H9 (cell line): ENCODE measurements at regions not wholly inside any gene's neighbourhood (a gene's known extent, or its start where the extent isn't known, plus 50 kb on each side); places are given as distances from the start of the nearest gene placed in this dataset.

Experiments used
- DNase-seq: peaks from one replicate; pipeline ENCODE4 v3.0.0-alpha.2; 2017
- H2AFZ ChIP-seq: one replicate; pipeline ENCODE4 v1.6.1; 2013; ENCODE audit warnings: mild to moderate bottlenecking, low read length, control low read depth, moderate library complexity
- H2AK5ac ChIP-seq: 2 replicates; pipeline ENCODE4 v1.6.1; 2013; ENCODE audit warnings: low read length, control low read depth, mixed read lengths; ENCODE audit not compliant: insufficient read length
- H2BK120ac ChIP-seq: one replicate; pipeline ENCODE4 v1.6.1; 2013; ENCODE audit warnings: low read depth, mild to moderate bottlenecking, low read length, control low read depth, inconsistent platforms; ENCODE audit not compliant: poor library complexity, severe bottlenecking
- H2BK12ac ChIP-seq: 2 replicates; pipeline ENCODE4 v1.6.1; 2013; ENCODE audit warnings: low read length, control low read depth, mixed read lengths, low read depth; ENCODE audit not compliant: insufficient read length
- H2BK15ac ChIP-seq: 2 replicates; pipeline ENCODE4 v1.6.1; 2013; ENCODE audit warnings: low read depth, low read length, control low read depth
- H2BK20ac ChIP-seq: one replicate; pipeline ENCODE4 v1.6.1; 2013; ENCODE audit warnings: low read depth, mild to moderate bottlenecking, low read length, control low read depth, inconsistent platforms; ENCODE audit not compliant: poor library complexity, severe bottlenecking
- H2BK5ac ChIP-seq: 2 replicates; pipeline ENCODE4 v1.6.1; 2013; ENCODE audit warnings: low read length, control low read depth, mixed read lengths; ENCODE audit not compliant: insufficient read length
- H3K14ac ChIP-seq: 2 replicates; pipeline ENCODE4 v1.6.1; 2013; ENCODE audit warnings: low read length, control low read depth; ENCODE audit not compliant: insufficient read depth
- H3K18ac ChIP-seq: 2 replicates; pipeline ENCODE4 v1.6.1; 2013; ENCODE audit warnings: low read depth, mild to moderate bottlenecking, mixed read lengths, low read length, control low read depth; ENCODE audit not compliant: insufficient read length
- H3K23ac ChIP-seq: 2 replicates; pipeline ENCODE4 v1.6.1; 2013; ENCODE audit warnings: low read length, control low read depth, mixed read lengths, low read depth; ENCODE audit not compliant: insufficient read length
- H3K23me2 ChIP-seq: 2 replicates; pipeline ENCODE4 v1.6.1; 2013; ENCODE audit warnings: low read depth, mild to moderate bottlenecking, mixed read lengths, low read length, control low read depth; ENCODE audit not compliant: insufficient read length, poor library complexity, severe bottlenecking
- H3K27ac ChIP-seq: 2 replicates; pipeline ENCODE4 v1.5.1; 2013; ENCODE audit warnings: low read length, control low read depth, mixed read lengths, low read depth; ENCODE audit not compliant: insufficient read length
- H3K27me3 ChIP-seq: 2 replicates; pipeline ENCODE4 v1.6.1; 2013; ENCODE audit warnings: low read length, control low read depth, inconsistent platforms; ENCODE audit not compliant: insufficient read depth
- H3K4ac ChIP-seq: 2 replicates; pipeline ENCODE4 v1.6.1; 2013; ENCODE audit warnings: low read depth, mild to moderate bottlenecking, control low read depth, inconsistent platforms, low read length, moderate library complexity
- H3K4me1 ChIP-seq: 2 replicates; pipeline ENCODE4 v1.6.1; 2013; ENCODE audit warnings: low read length, control low read depth, inconsistent platforms; ENCODE audit not compliant: insufficient read depth
- H3K4me2 ChIP-seq: 2 replicates; pipeline ENCODE4 v1.6.1; 2013; ENCODE audit warnings: low read length, control low read depth, mixed read lengths; ENCODE audit not compliant: insufficient read length, insufficient read depth
- H3K56ac ChIP-seq: 2 replicates; pipeline ENCODE4 v1.6.1; 2013; ENCODE audit warnings: low read depth, mild to moderate bottlenecking, mixed read lengths, low read length, control low read depth; ENCODE audit not compliant: insufficient read length
- H3K79me1 ChIP-seq: 2 replicates; pipeline ENCODE4 v1.6.1; 2013; ENCODE audit warnings: low read depth, mild to moderate bottlenecking, moderate library complexity, low read length, control low read depth, inconsistent platforms; ENCODE audit not compliant: insufficient read depth, poor library complexity, severe bottlenecking
- H3K79me2 ChIP-seq: 2 replicates; pipeline ENCODE4 v1.6.1; 2013; ENCODE audit warnings: low read length, control low read depth, inconsistent platforms; ENCODE audit not compliant: insufficient read depth
- H3K9ac ChIP-seq: 2 replicates; pipeline ENCODE4 v1.6.1; 2013; ENCODE audit warnings: low read length, control low read depth, mixed read lengths; ENCODE audit not compliant: insufficient read length; ENCODE audit errors: extremely low read depth
- H3K9me3 ChIP-seq: one replicate; pipeline ENCODE4 v1.6.1; 2013; ENCODE audit warnings: low read depth, low read length, inconsistent platforms; ENCODE audit not compliant: control insufficient read depth
- H3T11ph ChIP-seq: one replicate; pipeline ENCODE4 v1.6.1; 2013; ENCODE audit warnings: mild to moderate bottlenecking, low read length, control low read depth, inconsistent platforms
- H4K20me1 ChIP-seq: one replicate; pipeline ENCODE4 v1.6.1; 2013; ENCODE audit not compliant: control insufficient read depth, insufficient read length, insufficient read depth
- H4K5ac ChIP-seq: 2 replicates; pipeline ENCODE4 v1.6.1; 2013; ENCODE audit warnings: low read depth, mild to moderate bottlenecking, mixed read lengths, low read length, control low read depth; ENCODE audit not compliant: insufficient read length
- H4K8ac ChIP-seq: replicated peaks from 2 replicates; pipeline ENCODE4 v1.6.1; 2013; ENCODE audit warnings: low read length, control low read depth, mixed read lengths, low read depth; ENCODE audit not compliant: insufficient read length
- H4K91ac ChIP-seq: 2 replicates; pipeline ENCODE4 v1.6.1; 2013; ENCODE audit warnings: low read depth, mild to moderate bottlenecking, moderate library complexity, mixed read lengths, low read length, control low read depth; ENCODE audit not compliant: insufficient read length
- H3K27ac Mint-ChIP-seq, 3 experiments: 2 replicates in 2 of 3; 3 replicates in 1 of 3; pipeline ENCODE4 v1.8.0; 2020 to 2021; ENCODE audit warnings: mixed read lengths in 3 of 3, mild to moderate bottlenecking in 1 of 3, moderate library complexity in 1 of 3
- H3K27me3 Mint-ChIP-seq: 2 replicates; pipeline ENCODE4 v1.8.0; 2021; ENCODE audit warnings: low read depth, mild to moderate bottlenecking, moderate library complexity, mixed read lengths
- H3K36me3 Mint-ChIP-seq, 3 experiments: 2 replicates in 2 of 3; 3 replicates in 1 of 3; pipeline ENCODE4 v1.8.0; 2020 to 2021; ENCODE audit warnings: low read depth in 3 of 3, mixed read lengths in 3 of 3; ENCODE audit not compliant: insufficient read depth in 1 of 3
- H3K4me1 Mint-ChIP-seq, 2 experiments: 2 replicates each; pipeline ENCODE4 v1.8.0; 2020; ENCODE audit warnings: mixed read lengths in 2 of 2
- H3K4me3 Mint-ChIP-seq, 2 experiments: 2 replicates in 1 of 2; 3 replicates in 1 of 2; pipeline ENCODE4 v1.8.0; 2020 to 2021; ENCODE audit warnings: mild to moderate bottlenecking in 2 of 2, mixed read lengths in 2 of 2, moderate library complexity in 1 of 2
- H3K9me3 Mint-ChIP-seq, 2 experiments: 2 replicates in 1 of 2; 3 replicates in 1 of 2; pipeline ENCODE4 v1.8.0; 2020; ENCODE audit warnings: mild to moderate bottlenecking in 2 of 2, mixed read lengths in 2 of 2, moderate library complexity in 1 of 2
- CTCF ChIP-seq: fragments of 200-600 bp; sonication (generic); conservative IDR thresholded peaks from 3 replicates; pipeline ENCODE4 v1.8.0; 2021; ENCODE audit warnings: antibody characterized with exemption, mild to moderate bottlenecking
- WGBS: extraction: QIAGEN DNeasy Blood & Tissue Kit; methylation state at CpG from one replicate; pipeline ENCODE4 v1.1.7; 2013; ENCODE audit warnings: missing lambda C conversion rate, low lambda C conversion rate, mixed read lengths; ENCODE audit not compliant: insufficient read length; ENCODE audit errors: extremely low coverage; 5-methylcytosine and 5-hydroxymethylcytosine counted together

- Histone ChIP-seq H3K4ac (no peak overlapping the region), H3K9ac (no peak overlapping the region), H3K27me3 (no peaks in the 10 kb centered on the region), H4K8ac (no peak overlapping the region), H4K20me1 (no peaks in the 10 kb centered on the region), H2BK12ac (no peak overlapping the region), H2AK5ac (no peak overlapping the region), H3K9me3 (no peaks in the 10 kb centered on the region), H2BK15ac (no peak overlapping the region), H2BK5ac (no peak overlapping the region), H2BK120ac (no peak overlapping the region), H4K5ac (no peak overlapping the region), H2BK20ac (no peak overlapping the region), H4K91ac (no peak overlapping the region), H3K27ac (no peak overlapping the region), H3K79me2 (no peaks in the 10 kb centered on the region), H2AFZ (no peak overlapping the region), H3K14ac (no peak overlapping the region), H3K23me2 (no peaks in the 10 kb centered on the region), H3K18ac (no peak overlapping the region), H3K79me1 (no peaks in the 10 kb centered on the region), H3T11ph (no peak overlapping the region), H3K4me2 (no peak overlapping the region), H3K23ac (no peak overlapping the region), H3K4me1 (no peaks in the 10 kb centered on the region), H3K56ac (no peak overlapping the region)
- TF ChIP-seq CTCF = no peak
- no peak for DNase-seq
- Mint-ChIP-seq H3K4me3 (no peak overlapping the region), H3K4me1 (no peaks in the 10 kb centered on the region), H3K27ac (no peak overlapping the region), H3K36me3 (no peaks in the 10 kb centered on the region), H3K9me3 (no peaks in the 10 kb centered on the region), H3K27me3 (no peaks in the 10 kb centered on the region)
- no CpG with 5 or more reads among the region's 9 CpGs for WGBS
These were observed 199.9 kb upstream of the GNAI1 start for GRCh38 chr7:79934727-79935126.
